NCI-H774 (cell line): ENCODE measurements at regions not wholly inside any gene's neighbourhood (a gene's known extent, or its start where the extent isn't known, plus 50 kb on each side); places are given as distances from the start of the nearest gene placed in this dataset.

ENCODE experiments used
- DNase-seq: peaks from one replicate; lab custom pipeline; 2025; lab: John Stamatoyannopoulos, UW

DNA sequence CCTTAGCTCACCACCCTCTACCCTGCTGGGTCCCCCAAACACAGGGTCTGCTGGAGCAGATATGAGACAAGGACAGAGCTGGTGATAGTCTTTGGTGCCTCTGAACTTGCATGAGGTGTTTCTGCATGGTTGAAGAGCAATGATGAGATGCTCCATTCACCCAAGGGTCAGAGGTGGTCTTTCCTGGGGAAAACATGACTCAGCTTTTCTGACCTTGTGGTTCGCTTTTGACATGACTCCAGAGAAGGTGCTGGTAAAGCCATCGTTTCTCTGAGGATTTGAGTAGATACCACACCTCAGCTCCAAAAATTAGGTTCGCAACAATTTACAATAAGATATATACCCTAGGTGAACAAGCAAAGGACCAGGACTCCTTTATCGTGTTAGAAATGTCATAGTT is 304.8 kb downstream of the DHX35 start:
- DNase-seq: no peak

GRCh38 chr20:39264506-39265172 is 302.5 kb downstream of the DHX35 start:
- peak; percentile 56 for DNase-seq

GRCh38 chr20:39263076-39263475 is 300.9 kb downstream of the DHX35 start:
- no peak for DNase-seq

DNA sequence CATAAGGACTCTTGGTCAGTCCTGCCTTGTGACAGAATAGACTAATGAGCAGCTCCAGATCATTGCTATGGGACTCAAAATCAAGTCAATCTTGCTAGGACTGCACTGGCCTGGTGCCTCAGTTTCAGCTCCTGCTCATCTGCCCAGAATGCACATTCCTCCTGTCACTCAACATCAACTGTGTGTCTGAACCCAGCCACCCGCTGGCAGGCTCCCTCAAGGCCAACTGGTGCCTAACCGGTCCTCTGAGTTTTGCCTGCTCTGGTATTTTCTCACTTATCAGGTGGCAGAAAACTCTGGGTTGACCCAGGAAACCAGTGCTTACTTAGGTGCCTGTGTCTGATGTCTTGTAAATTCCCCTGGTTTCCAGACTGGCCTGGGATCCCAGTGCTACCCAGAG is 297.7 kb downstream of the DHX35 start:
- DNase-seq: no peak

DNA sequence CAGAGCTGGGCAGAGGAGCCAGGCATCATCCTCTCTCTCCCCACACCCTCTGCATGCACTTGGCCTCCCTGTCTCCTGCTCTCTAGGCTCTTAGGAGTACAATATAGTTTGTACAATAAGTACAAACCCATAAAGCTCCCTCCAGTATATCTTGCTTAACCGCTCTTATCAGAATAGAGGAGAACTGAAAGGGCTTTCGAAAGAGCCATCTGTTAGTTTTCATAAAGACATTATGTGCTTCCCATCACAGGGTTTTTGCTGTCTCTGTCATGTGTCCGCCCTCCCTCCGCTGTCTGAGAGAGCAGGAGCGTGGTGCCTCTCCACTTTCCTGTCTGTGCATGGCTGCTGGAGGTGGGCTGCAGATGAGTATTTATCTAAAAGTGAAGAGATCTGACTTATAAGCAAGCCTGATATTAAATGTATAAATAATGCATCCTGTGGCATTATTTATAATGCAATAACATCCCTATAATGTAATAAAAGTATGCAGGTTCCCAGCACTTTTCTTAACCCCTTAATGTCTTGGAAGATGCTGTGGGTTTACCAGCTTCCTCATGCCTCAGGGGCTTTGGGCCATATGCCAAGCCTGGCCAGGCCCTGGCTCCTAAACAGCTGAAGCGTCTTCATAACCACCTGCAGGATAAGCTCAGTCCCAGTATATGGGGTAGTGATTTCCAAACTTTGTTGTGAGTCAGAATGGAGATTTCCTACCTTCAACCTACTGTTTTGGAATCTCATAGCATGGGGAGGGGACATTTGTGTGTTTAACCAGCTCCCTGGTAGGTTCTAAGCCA is 297.1 kb downstream of the DHX35 start:
- no peak for DNase-seq

DNA sequence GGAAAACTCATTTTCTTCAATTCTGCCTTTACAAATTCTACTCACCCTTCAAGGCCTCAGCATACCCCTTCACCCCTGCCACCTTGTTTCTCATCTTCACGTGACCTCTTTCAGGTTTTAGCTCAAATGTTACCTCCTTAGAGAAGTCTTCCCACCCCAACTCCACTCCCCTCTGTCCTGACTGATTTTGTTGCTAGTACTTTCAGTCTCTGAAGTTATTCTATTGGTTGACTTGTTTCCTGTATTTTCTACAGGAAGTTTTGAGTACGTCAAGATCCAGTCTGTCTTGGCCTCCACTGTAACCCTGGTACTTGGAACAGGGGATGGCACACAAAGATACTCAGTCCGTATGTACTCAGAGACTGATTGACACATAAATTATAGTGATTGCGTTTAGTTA is 296.1 kb downstream of the DHX35 start:
- no peak for DNase-seq

- no peak for DNase-seq
These were observed 291.1 kb downstream of the DHX35 start for GRCh38 chr20:39253051-39253755.

- DNase-seq: no peak
These were observed 289.9 kb downstream of the DHX35 start for GRCh38 chr20:39252035-39252434.

DNA sequence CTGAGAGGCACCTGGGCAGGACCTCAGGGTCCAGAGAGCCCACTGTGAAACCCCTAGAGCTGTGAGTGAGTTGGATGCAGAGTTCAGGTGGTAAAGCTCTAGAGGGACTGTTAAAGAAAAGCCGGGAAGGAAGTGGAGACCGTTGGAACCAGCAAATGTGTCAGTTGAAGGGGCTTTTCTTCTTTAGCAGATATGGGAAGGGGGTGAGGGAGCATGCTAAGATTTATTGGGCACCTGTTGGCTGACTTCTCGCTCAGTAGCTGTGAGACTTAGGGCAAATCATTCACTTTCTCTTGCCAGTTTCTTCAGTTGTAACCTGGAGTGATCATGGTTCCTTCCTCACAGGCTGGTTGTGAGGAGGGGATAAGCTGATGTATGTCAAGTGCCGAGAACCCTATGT is 287.7 kb downstream of the DHX35 start:
- DNase-seq: no peak

- no peak for DNase-seq
These were observed 286.8 kb downstream of the DHX35 start for GRCh38 chr20:39248862-39249485.

GRCh38 chr20:39248171-39248861 is 286.2 kb downstream of the DHX35 start:
- DNase-seq: peak; percentile 49

DNA sequence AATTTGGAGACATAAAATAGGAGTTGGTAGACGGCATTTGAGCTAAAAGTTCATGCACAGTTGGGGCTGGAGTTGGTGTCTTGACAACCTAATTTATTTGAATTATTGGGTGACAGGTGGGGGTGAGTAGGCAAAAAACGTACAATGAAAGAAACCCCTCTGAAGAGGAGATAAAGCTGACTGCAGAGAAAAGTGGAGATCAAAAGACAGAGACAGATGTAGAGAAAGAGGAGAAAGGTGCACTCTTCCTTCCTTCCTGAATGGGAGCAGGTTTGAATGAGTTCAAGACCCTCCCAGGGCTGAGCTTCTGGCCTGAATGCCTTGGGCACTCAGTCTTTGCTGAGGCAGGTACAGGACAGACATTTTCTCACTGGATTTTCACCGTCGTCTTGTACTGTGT is 284.3 kb downstream of the DHX35 start:
- no peak for DNase-seq

DNA sequence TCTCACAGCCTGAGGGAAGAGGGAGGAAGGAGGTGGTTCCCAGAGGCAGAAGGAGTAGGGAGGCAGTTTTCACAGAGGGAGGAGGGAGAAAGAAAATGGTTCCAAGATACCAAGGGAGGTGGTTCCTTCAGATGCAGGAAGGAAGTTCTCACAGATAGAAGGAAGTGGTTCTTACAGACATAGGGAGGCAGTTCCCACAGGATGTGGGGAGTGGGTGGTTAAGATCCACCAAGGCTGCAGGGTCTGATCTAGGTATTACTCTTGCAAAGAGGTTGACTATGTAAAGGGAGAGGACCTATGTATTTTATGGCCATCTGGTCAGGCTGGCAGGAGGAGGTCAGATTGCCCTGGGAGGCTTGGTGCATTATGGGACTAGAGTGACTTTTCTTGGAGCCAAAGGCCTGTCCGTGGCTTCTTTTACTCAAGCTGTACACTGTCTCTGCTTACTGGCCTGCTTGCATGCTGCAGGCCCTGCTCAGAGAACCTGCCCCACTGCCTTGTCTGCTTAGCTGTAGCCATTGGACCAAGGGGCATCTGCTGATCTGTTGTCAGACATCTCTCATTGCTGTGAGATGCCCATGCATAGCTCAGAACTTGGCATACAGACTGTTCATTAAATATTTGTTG is 283.7 kb downstream of the DHX35 start:
- no peak for DNase-seq

GRCh38 chr20:39243962-39244361 is 281.8 kb downstream of the DHX35 start:
- DNase-seq: no peak

DNA sequence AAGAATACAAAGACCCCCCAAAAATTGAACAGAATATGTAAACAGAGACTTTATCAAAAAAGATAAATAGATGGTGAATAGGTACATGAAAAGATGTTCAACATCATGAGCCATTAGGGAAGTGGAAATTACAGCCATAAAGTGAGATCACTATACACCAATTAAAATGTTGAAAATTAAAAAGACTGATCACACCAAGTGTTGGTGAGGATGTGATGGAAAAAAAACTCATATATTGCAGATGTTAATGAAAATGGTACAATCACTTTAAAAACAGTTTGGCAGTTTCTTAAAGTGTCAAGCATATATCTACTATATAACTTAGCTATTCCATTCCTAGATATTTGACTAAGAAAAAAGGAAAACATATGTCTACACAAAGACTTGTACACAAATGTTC is 280.5 kb downstream of the DHX35 start:
- no peak for DNase-seq

GRCh38 chr20:39234520-39235095 is 272.5 kb downstream of the DHX35 start:
- DNase-seq: no peak

- no peak for DNase-seq
These were observed 271.6 kb downstream of the DHX35 start for GRCh38 chr20:39233755-39234154.

DNA sequence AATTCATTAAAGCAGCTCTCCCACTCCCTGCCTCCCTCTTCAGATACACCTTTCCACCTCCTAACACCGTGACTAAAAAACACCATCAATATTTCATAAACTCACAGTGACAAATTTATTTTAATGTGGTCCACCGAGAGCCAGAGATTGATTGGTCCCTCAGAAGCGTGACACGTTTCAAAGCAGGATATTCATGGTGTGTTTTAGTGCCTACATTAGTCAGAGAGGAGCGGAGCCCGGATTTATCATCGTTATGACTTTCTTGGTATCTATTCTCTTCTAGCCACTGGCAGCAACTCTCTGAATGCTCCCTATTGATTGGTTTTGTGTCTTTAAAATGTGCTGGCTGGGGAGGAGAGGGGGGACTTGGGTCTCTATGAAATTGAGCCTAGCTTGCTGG is 265.3 kb downstream of the DHX35 start:
- no peak for DNase-seq

- DNase-seq: no peak
These were observed 263.8 kb downstream of the DHX35 start for GRCh38 chr20:39225978-39226377.

DNA sequence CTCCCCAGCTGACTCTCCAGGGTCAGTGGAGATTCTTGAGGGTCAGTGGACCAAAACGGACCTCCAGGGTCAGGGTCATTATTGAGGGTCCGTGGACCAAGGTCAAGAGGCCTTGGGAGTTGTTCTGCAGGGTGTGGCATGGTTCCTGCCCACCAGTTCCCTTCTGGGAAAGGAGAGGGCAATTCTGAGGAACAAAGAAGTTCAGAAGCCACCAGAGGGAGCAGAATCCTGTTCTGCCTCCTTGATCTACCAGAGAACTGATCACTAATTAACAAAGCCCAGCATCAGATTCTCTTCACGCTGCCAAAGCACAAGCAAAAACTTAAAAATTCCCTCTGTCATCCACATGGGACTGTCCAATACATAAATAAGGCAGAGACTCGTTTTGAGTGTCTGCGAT is 263.4 kb downstream of the DHX35 start:
- no peak for DNase-seq

GRCh38 chr20:39222101-39222500 is 260.0 kb downstream of the DHX35 start:
- DNase-seq: no peak
